ENCODE measurements at regions not wholly inside any gene's neighbourhood (a gene's known extent, or its start where the extent isn't known, plus 50 kb on each side); places are given as distances from the start of the nearest gene placed in this dataset.

DNA sequence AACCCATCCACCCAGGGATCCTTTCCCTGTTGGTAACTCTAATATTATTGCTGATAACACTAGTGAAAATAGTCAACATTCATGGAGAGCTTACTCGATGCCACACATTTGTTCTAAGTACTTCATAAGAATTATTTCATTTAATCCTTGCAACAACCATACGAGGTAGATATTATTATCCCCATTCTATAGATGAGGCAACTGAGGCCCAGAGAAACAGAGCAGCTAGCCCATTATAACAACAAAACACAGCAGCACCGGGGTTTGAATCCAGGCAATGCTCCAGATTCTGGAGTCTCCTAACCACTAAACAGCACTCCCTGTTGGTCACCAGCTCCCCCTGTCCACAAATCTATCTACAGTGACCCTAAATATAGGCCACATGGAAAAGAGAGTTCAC, 90.4 kb upstream of the PKDCC start:
- TF ChIP-seq CTCF (conservative IDR thresholded peaks at IDR 0.05 in 1 of 2, IDR thresholded peaks at IDR 0.05 in 1 of 2; ENCODE audit: extremely low read depth in 1 of 2, insufficient read depth in 1 of 2, low read depth in 1 of 2, low read length in 2 of 2) (no peak), EZH2 (IDR thresholded peaks at IDR 0.05; ENCODE audit: borderline replicate concordance, low read length) (no peak)

All from mammary epithelial cell (primary cell).